ENCODE measurements at regions not wholly inside any gene's neighbourhood (a gene's known extent, or its start where the extent isn't known, plus 50 kb on each side); places are given as distances from the start of the nearest gene placed in this dataset.
A peak's percentile ranks its signal among the peaks of the same experiment; 100 is the strongest.

- no peak overlapping the region for H3K4me3 ChIP-seq (ENCODE audit: low read depth, low read length)
- TF ChIP-seq CTCF (IDR thresholded peaks at IDR 0.05; ENCODE audit: insufficient read depth, low read depth, low read length, missing control alignments), result no peak
- no peak for DNase-seq (ENCODE audit: low read depth)
Measured at GRCh38 chr10:64090865-64091264, 569.7 kb downstream of the REEP3 start.

GRCh38 chr10:64091897-64092296 lies 570.7 kb downstream of the REEP3 start:
- TF ChIP-seq CTCF (IDR thresholded peaks at IDR 0.05; ENCODE audit: insufficient read depth, low read depth, low read length, missing control alignments), result peak; percentile 30
- no peak overlapping the region for H3K4me3 ChIP-seq (ENCODE audit: low read depth, low read length)
- peak; percentile 19 for DNase-seq (ENCODE audit: low read depth)

GRCh38 chr10:64093304-64093703 lies 572.1 kb downstream of the REEP3 start:
- TF ChIP-seq CTCF (IDR thresholded peaks at IDR 0.05; ENCODE audit: insufficient read depth, low read depth, low read length, missing control alignments), result no peak
- no peak for DNase-seq (ENCODE audit: low read depth)
- no peak overlapping the region for H3K4me3 ChIP-seq (ENCODE audit: low read depth, low read length)

- no peak for TF ChIP-seq CTCF (IDR thresholded peaks at IDR 0.05; ENCODE audit: insufficient read depth, low read depth, low read length, missing control alignments)
- no peak for DNase-seq (ENCODE audit: low read depth)
- H3K4me3 ChIP-seq (ENCODE audit: low read depth, low read length), result no peak overlapping the region
Measured at GRCh38 chr10:64093946-64094535, 572.8 kb downstream of the REEP3 start.

- no peak overlapping the region for H3K4me3 ChIP-seq (ENCODE audit: low read depth, low read length)
- TF ChIP-seq CTCF (IDR thresholded peaks at IDR 0.05; ENCODE audit: insufficient read depth, low read depth, low read length, missing control alignments), result no peak
- no peak for DNase-seq (ENCODE audit: low read depth)
Measured at GRCh38 chr10:64096941-64097340, 575.7 kb downstream of the REEP3 start.

- DNase-seq (ENCODE audit: low read depth), result no peak
- no peak overlapping the region for H3K4me3 ChIP-seq (ENCODE audit: low read depth, low read length)
- no peak for TF ChIP-seq CTCF (IDR thresholded peaks at IDR 0.05; ENCODE audit: insufficient read depth, low read depth, low read length, missing control alignments)
Measured at GRCh38 chr10:64097391-64098122, 576.4 kb downstream of the REEP3 start.

GRCh38 chr10:64098994-64099393 lies 577.8 kb downstream of the REEP3 start:
- DNase-seq (ENCODE audit: low read depth), result no peak
- no peak overlapping the region for H3K4me3 ChIP-seq (ENCODE audit: low read depth, low read length)
- TF ChIP-seq CTCF (IDR thresholded peaks at IDR 0.05; ENCODE audit: insufficient read depth, low read depth, low read length, missing control alignments), result no peak
